ENCODE measurements at regions not wholly inside any gene's neighbourhood (a gene's known extent, or its start where the extent isn't known, plus 50 kb on each side); places are given as distances from the start of the nearest gene placed in this dataset.
"Not testable (repeated sequence)": the region's sequence is repeated elsewhere in the genome, so short reads cannot be mapped to it uniquely, and the experiment has no call there.

GRCh38 chr3:127440384-127440783, 150.1 kb downstream of the TPRA1 start:
- DNase-seq (ENCODE audit: low read depth in 3 of 3): no peak

- DNase-seq (ENCODE audit: low read depth in 3 of 3): no peak
These were observed 150.9 kb downstream of the TPRA1 start for GRCh38 chr3:127439621-127440020.

GRCh38 chr3:127438951-127439350, 151.1 kb upstream of the PRR20G start:
- no peak for DNase-seq (ENCODE audit: low read depth in 3 of 3)

- no peak for DNase-seq (ENCODE audit: low read depth in 3 of 3)
These were observed 150.5 kb upstream of the PRR20G start for GRCh38 chr3:127438371-127438770.

GRCh38 chr3:127435299-127435698, 147.5 kb upstream of the PRR20G start:
- not testable (repeated sequence) for DNase-seq (ENCODE audit: low read depth in 3 of 3)

GRCh38 chr3:127431066-127431465, 143.2 kb upstream of the PRR20G start:
- no peak for DNase-seq (ENCODE audit: low read depth in 3 of 3)

- no peak for DNase-seq (ENCODE audit: low read depth in 3 of 3)
These were observed 140.6 kb upstream of the PRR20G start for GRCh38 chr3:127428344-127428997.

GRCh38 chr3:127427666-127428065, 139.8 kb upstream of the PRR20G start:
- no peak for DNase-seq (ENCODE audit: low read depth in 3 of 3)

GRCh38 chr3:127427156-127427555, 139.3 kb upstream of the PRR20G start:
- no peak for DNase-seq (ENCODE audit: low read depth in 3 of 3)

GRCh38 chr3:127426444-127427153, 138.8 kb upstream of the PRR20G start:
- no peak for DNase-seq (ENCODE audit: low read depth in 3 of 3)

GRCh38 chr3:127425505-127426443, 137.9 kb upstream of the PRR20G start:
- no peak for DNase-seq (ENCODE audit: low read depth in 3 of 3)

- no peak for DNase-seq (ENCODE audit: low read depth in 3 of 3)
These were observed 137.1 kb upstream of the PRR20G start for GRCh38 chr3:127424766-127425504.

GRCh38 chr3:127423856-127424765, 136.3 kb upstream of the PRR20G start:
- no peak for DNase-seq (ENCODE audit: low read depth in 3 of 3)

- no peak for DNase-seq (ENCODE audit: low read depth in 3 of 3)
These were observed 135.0 kb upstream of the PRR20G start for GRCh38 chr3:127422663-127423375.

GRCh38 chr3:127421943-127422662, 134.3 kb upstream of the PRR20G start:
- DNase-seq (ENCODE audit: low read depth in 3 of 3): no peak

GRCh38 chr3:127420829-127421228, 133.0 kb upstream of the PRR20G start:
- no peak for DNase-seq (ENCODE audit: low read depth in 3 of 3)

- DNase-seq (ENCODE audit: low read depth in 3 of 3): no peak
These were observed 132.1 kb upstream of the PRR20G start for GRCh38 chr3:127419641-127420553.

GRCh38 chr3:127419182-127419581, 131.3 kb upstream of the PRR20G start:
- DNase-seq (ENCODE audit: low read depth in 3 of 3): no peak
